ENCODE measurements at regions not wholly inside any gene's neighbourhood (a gene's known extent, or its start where the extent isn't known, plus 50 kb on each side); places are given as distances from the start of the nearest gene placed in this dataset.

DNA sequence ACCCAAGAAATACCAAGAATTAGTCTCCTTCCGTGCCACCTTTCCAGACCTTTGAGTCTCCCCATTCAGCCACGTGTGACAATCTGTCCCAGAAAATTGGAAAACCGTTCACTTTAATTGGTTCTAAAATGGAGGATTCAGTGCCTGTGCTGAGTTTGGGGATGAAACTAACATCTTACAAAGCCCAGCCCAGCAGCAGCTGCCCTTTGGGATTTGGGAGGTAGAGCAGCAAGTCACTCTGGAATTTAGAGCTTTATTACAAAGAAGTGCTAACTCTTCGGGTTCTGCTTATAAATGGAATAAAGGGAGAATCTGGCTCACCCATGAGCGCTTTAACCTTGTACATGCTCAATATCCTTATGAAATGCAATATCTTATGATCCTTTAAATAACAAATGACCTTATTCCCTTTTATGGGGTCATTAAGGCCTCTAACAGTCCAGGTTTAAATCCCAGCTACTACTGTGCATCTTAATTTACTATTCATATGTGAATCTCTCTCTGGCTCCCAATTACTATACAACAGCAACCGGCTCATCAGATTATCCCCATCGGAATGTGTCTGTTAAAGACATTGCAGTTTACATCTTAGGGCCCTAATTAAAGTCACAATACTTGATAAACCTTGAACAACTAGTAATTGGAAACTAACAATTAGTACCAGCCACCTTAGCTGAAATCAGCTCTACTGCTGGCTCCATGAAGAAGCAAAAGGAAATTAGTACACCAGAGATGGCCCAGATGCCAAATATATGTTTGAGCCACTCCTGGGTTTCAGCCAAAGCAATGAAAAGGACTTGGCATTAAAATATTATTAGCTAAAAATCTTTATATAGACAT lies 271.8 kb upstream of the SMARCA2 start:
- intact Hi-C loops (cut with DNase I; ENCODE audit: low total_unique reads), result no loop called here
- Histone ChIP-seq H3K27me3 (no peaks in the 10 kb centered on the region), H3K27ac (no peak overlapping the region), H3K36me3 (ENCODE audit: low read depth, missing control alignments) (no peaks in the 10 kb centered on the region), H3K9me3 (no peaks in the 10 kb centered on the region), H3K4me1 (no peaks in the 10 kb centered on the region), H3K4me3 (no peak overlapping the region)
- DNase-seq, result no peak
- TF ChIP-seq POLR2A (IDR thresholded peaks at IDR 0.05), result no peak
- TF ChIP-seq, protein P1, sequence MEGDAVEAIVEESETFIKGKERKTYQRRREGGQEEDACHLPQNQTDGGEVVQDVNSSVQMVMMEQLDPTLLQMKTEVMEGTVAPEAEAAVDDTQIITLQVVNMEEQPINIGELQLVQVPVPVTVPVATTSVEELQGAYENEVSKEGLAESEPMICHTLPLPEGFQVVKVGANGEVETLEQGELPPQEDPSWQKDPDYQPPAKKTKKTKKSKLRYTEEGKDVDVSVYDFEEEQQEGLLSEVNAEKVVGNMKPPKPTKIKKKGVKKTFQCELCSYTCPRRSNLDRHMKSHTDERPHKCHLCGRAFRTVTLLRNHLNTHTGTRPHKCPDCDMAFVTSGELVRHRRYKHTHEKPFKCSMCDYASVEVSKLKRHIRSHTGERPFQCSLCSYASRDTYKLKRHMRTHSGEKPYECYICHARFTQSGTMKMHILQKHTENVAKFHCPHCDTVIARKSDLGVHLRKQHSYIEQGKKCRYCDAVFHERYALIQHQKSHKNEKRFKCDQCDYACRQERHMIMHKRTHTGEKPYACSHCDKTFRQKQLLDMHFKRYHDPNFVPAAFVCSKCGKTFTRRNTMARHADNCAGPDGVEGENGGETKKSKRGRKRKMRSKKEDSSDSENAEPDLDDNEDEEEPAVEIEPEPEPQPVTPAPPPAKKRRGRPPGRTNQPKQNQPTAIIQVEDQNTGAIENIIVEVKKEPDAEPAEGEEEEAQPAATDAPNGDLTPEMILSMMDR (IDR thresholded peaks at IDR 0.05), result no peak
- WGBS, 2 donors, result 79 to 85% methylated on average over 7 of the region's 7 CpGs

DNA sequence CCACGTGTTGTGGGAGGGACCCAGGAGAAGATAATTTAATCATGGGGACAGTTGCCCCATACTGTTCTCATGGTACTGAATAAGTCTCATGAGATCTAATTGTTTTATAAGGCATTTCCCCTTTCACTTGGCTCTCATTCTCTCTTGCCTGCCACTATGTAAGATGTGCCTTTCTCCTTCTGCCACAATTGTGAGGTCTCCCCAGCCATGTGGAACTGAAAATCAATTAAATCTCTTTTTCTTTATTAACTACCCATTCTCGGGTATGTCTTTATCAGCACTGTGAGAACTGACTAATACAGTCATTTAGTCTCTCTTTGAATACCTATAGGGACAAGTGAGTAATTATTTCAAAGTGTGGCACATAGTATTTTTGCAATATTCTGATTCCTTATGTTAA lies 269.2 kb upstream of the SMARCA2 start:
- intact Hi-C loops (cut with DNase I; ENCODE audit: low total_unique reads), result no loop called here
- no peaks in the 10 kb centered on the region for H3K36me3 ChIP-seq (ENCODE audit: low read depth, missing control alignments)
- H3K9me3 ChIP-seq, result no peaks in the 10 kb centered on the region
- no peaks in the 10 kb centered on the region for H3K27me3 ChIP-seq
- 66% methylated on average over 2 of the region's 2 CpGs for WGBS, 2 donors
- no peak for DNase-seq
- no peak for TF ChIP-seq POLR2A (IDR thresholded peaks at IDR 0.05)
- TF ChIP-seq, protein P1 (IDR thresholded peaks at IDR 0.05), result no peak
- no peaks in the 10 kb centered on the region for H3K4me1 ChIP-seq
- no peak overlapping the region for H3K4me3 ChIP-seq
- no peak overlapping the region for H3K27ac ChIP-seq

- no peaks in the 10 kb centered on the region for H3K36me3 ChIP-seq (ENCODE audit: low read depth, missing control alignments)
- no peak for TF ChIP-seq POLR2A (IDR thresholded peaks at IDR 0.05)
- TF ChIP-seq, protein P1 (IDR thresholded peaks at IDR 0.05), result no peak
- 81% methylated on average over 2 of the region's 2 CpGs for WGBS, 2 donors
- H3K9me3 ChIP-seq, result no peaks in the 10 kb centered on the region
- H3K4me3 ChIP-seq, result no peak overlapping the region
- no peaks in the 10 kb centered on the region for H3K27me3 ChIP-seq
- DNase-seq, result no peak
- intact Hi-C loops (cut with DNase I; ENCODE audit: low total_unique reads), result no loop called here
- H3K4me1 ChIP-seq, result no peaks in the 10 kb centered on the region
- no peak overlapping the region for H3K27ac ChIP-seq
Measured at GRCh38 chr9:1747417-1747967, 267.7 kb upstream of the SMARCA2 start.

GRCh38 chr9:1748407-1748806 lies 266.7 kb upstream of the SMARCA2 start:
- DNase-seq, result no peak
- no peaks in the 10 kb centered on the region for H3K36me3 ChIP-seq (ENCODE audit: low read depth, missing control alignments)
- no peak overlapping the region for H3K4me3 ChIP-seq
- no peak overlapping the region for H3K27ac ChIP-seq
- 42 to 45% methylated on average over 1 of the region's 1 CpG for WGBS, 2 donors
- TF ChIP-seq, protein P1 (IDR thresholded peaks at IDR 0.05), result no peak
- no peak for TF ChIP-seq POLR2A (IDR thresholded peaks at IDR 0.05)
- no peaks in the 10 kb centered on the region for H3K4me1 ChIP-seq
- intact Hi-C loops (cut with DNase I; ENCODE audit: low total_unique reads), result no loop called here
- no peaks in the 10 kb centered on the region for H3K9me3 ChIP-seq
- no peaks in the 10 kb centered on the region for H3K27me3 ChIP-seq

Data from testis (tissue), 2 donors.